OCI-LY3 (cell line): ENCODE measurements at regions not wholly inside any gene's neighbourhood (a gene's known extent, or its start where the extent isn't known, plus 50 kb on each side); places are given as distances from the start of the nearest gene placed in this dataset.

Experiments
- CTCF ChIP-seq: fragments of 200-600, 300-600 bp; sonication (generic); IDR thresholded peaks from 2 replicates; pipeline ENCODE4 v1.5.1; 2014; ENCODE audit warnings: antibody characterized with exemption, low read length, low read depth
- EZH2phosphoT487 ChIP-seq: fragments of 200-600 bp; shearing (Covaris generic); IDR thresholded peaks from 2 replicates; pipeline ENCODE4 v1.6.1; 2018; ENCODE audit warnings: antibody characterized with exemption, mixed run types, low read depth

- TF ChIP-seq CTCF (no peak), EZH2phosphoT487 (no peak)
These were observed 1152.4 kb upstream of the ALCAM start for GRCh38 chr3:104214277-104214676.
